ELR (cell line): ENCODE measurements at regions not wholly inside any gene's neighbourhood (a gene's known extent, or its start where the extent isn't known, plus 50 kb on each side); places are given as distances from the start of the nearest gene placed in this dataset.
A peak's percentile ranks its signal among the peaks of the same experiment; 100 is the strongest.
"Not testable (repeated sequence)": the region's sequence is repeated elsewhere in the genome, so short reads cannot be mapped to it uniquely, and the experiment has no call there.

ENCODE experiments used
- DNase-seq: peaks from one replicate; pipeline ENCODE4 v3.0.0-alpha.2; 2015; ENCODE audit warnings: low read depth

GRCh38 chr11:122198291-122198983 is 82.4 kb upstream of the BLID start:
- no peak for DNase-seq

DNA sequence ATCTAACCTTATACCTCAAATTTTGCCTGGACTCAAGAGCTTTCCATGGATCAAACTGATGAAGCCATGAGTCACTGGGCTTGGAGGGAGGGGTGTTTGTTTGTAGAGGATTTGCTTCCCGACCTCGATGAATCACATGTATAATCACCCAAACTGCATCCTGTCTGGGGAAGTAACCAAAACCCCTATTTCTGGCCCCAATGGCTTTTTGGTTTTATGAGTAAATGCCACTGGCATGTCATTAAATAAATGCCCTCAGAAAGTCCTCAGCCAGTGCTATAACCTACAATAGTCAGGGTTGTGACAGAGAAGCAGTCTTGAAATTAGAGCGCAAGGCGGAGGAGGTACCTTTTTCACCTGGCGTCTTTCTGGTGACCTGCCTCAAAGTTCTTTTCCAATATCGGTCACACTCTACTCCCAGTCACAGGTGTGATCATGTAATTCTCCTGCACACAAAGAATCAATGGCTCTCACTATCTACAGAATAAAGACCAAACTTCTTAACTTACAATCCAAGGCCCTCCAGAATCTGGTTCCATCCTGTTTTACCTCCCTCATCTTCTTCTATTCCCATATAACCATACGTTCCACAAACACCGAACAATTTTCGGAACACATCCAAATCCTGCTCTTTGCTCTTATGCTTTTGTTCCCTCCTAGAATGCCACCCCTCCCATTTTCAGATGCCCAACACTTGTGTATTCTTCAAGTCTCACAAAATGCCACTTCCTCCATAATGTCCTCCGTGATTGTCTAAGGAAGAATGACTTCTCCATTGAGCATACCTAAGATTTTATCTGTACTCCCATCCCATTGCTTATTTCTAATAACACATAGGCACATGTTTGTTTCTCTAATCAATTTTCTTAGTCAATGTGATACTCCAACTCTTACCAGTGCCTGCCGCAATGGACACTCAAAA is 81.3 kb upstream of the BLID start:
- DNase-seq = peak; percentile 99

DNA sequence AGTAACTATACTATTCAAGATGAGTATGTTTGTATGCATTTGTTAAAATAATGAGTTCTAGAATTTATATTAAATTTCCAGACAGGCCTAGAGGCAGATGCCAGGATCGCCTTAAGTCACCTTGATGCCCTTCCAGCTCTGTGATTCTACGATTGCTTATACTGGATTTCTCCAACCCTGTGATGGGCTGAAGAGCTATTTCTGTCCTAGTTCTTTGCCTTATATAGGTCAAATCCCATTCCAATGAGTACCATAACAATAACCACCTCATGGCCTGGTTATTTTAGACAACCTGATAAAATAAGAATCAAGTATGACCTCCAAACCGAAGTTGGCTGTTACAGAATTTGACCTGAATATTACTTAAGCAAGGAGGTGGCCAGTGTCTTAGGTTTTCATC is 79.8 kb upstream of the BLID start:
- no peak for DNase-seq

DNA sequence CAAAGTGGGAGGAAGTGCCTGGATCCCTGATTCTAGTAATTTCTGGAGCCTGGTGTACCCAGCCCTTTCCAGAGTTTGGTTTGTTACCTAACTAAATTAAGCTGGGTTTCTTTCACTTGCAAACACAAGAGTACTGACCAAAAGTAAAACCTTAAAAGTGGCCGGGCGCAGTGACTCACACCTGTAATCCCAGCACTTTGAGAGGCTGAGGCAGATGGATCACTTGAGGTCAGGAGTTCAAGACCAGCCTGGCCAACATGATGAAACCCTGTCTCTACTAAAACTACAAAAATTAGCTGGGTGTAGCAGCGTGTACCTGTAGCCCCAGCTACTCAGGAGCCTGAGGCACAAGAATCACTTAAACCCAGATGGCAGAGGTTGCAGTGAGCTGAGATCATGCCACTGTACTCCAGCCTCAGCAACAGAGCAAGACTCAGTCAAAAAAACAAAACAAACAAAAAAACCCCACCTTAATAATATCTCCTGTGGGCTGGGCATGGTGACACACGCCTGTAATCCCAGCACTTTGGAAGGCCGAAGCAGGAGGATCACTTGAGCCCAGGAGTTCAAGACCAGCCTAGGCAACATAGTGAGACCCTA is 78.0 kb upstream of the BLID start:
- DNase-seq = not testable (repeated sequence)

GRCh38 chr11:122193457-122193856 is 77.4 kb upstream of the BLID start:
- DNase-seq = no peak

DNA sequence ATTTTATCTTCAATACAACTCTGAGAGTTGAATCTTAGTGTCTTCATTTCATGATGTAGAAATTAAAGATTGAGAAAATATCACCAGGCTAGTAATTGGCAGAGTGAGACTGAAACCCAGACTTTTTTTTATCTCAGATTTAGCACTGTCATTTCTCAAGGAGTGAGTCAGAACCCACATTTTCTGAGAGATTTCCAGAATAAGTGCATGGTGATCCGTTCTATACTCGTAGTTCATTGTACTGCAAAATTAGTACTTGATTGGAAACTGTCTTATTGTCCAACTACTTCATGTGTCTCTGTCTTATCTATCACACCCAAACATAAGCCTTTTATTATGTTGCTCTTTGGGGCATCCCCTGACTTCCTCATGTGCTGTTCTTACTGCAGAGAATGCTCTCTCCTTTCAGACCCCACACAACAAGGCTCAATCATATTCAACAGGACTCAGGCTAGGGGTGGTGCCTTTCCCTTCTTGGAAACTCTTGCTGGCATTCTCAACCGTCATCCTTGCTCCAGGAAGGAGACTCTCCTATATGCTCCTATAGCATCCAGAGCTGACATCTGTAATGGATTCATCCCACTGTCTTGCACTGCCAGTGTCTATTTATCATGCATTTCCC is 76.7 kb upstream of the BLID start:
- DNase-seq = peak; percentile 75

DNA sequence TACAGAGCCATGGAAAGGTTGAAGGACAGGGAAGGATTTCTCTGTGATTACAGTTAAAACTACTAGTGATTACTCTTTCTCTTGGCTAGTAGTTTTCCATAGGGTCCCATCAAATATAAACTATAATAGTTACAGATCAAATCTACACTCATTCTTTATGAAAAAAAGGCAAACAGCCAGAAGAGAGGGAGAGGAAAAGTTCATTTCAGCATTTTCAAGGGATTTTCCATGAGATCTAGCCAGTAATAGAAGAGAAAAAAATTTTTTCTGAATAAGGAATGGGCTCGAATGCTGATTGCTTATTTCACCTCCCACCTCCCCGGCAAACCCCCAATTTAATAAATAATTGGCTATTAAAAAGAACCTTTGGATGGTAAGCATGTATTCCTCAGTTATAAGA is 74.8 kb upstream of the BLID start:
- no peak for DNase-seq

DNA sequence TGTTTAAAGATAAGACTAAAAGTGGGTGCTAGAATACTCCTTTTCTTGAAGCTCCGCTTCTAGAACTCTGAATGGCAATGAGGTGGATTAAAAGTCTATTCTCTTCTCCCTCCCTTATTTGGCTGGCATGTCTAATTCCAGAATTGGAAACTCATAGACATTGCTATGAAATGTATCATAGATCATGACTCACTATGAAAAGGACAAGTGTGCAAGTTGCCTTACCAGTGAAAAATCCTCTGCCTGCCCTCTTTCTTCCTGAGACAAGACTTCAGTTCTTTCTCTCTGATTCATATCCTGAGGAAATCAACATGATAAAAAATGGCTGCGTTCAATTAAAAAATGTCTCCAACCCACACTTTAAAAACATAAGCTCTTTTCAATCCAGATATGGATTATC is 73.2 kb upstream of the BLID start:
- peak; percentile 98 for DNase-seq

DNA sequence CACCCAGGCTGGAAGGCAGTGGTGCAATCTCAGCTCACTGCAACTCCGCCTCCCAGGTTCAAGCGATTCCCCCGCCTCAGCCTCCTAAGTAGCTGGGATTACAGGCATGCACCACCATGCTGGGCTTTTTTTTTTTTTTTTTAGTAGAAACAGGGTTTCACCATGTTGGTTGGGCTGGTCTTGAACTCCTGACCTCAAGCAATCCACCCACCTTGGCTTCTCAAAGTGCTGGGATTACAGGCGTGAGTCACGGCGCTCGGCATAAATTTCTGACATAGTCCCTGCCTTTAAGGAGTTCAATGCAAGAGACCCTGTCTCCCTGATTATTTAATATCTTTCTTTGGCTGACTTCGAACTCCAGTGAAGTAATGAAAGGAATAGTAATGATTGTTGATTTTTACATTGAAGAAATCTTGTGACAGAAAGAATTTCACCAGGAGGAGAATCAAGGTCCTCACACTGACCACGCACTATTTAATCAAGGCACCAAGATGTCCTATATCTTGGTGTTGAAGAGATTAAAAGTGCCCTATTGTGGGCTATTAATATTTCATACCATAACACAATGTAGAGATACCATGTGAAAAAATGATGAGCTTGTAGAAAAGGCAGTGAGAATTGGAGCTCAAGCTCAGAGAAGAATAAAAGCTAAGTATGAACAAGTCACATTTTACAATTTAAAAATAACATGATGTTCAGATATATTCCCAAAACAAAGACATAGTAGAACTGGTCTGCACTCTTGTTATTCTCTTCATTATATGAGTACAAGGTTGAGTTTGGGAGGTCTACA is 71.6 kb upstream of the BLID start:
- DNase-seq = no peak

DNA sequence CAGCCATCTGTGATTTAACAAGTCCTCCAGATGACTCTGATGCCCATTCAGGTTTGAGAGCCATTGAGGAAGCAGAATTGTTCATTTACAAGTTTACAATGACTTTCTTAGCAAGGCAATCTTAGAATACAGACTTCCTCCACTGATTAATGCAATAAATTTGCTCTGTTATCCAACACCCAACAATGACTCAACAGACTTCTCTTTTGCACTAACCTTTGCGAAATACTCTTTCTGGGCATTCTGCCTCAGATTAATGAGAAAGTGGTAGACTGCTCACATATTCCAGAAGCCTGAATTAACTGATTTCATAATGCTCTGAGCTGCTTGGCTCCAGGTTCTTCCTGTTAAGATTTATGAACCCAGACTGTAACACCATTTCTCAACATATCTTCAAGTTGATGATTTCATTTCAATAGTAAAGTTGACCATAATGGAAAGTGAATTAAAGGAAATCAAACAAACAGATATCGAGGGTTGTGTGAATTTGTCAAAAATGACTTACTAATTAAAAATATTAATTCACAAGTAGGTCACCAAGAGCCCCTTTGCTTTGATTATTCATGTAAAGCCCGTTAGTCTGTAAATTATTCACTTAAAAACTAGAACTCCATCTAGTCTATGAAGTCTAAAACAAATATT is 70.5 kb upstream of the BLID start:
- peak; percentile 89 for DNase-seq

DNA sequence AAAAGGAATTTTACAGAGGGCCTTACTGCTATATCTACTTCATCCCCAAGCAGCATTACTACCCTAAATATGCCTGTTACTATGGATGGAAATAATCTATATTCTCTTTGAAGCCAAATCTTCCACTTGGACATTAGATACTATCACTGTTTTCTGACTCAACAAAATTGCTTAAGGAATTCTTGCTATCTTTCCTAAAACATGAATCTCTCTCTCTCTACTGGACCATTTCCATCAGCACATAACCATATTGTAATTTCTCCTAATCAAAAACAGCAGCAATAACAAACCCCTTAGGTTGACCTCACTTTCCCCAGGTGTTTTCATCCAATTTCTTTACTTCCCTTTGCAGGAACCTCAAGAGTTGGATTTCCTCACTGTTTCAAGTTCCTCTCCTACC is 67.9 kb upstream of the BLID start:
- no peak for DNase-seq

- DNase-seq = no peak
These were observed 65.9 kb upstream of the BLID start for GRCh38 chr11:122181893-122182292.

DNA sequence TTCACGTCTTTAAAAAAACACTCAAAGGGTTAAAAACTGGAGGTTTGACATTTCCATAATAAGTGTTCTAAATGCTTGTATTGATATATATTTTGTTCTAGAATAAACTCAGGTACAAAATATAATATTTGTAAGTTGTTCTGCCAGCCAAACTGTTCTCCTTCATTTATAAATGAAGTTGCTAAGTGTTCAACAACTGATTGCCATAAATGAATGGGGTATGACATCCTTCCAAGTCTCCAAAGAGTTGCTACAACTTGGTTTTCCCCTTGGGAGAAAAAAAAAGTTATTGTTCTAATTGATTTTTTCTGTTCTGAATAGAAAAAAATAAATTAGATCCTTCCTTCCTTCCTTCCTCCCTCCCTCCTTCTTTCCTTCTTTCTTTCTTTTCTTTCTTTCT is 65.4 kb upstream of the BLID start:
- no peak for DNase-seq

GRCh38 chr11:122179961-122180834 is 64.2 kb upstream of the BLID start:
- DNase-seq = peak; percentile 98

- no peak for DNase-seq
These were observed 62.8 kb upstream of the BLID start for GRCh38 chr11:122178795-122179194.

DNA sequence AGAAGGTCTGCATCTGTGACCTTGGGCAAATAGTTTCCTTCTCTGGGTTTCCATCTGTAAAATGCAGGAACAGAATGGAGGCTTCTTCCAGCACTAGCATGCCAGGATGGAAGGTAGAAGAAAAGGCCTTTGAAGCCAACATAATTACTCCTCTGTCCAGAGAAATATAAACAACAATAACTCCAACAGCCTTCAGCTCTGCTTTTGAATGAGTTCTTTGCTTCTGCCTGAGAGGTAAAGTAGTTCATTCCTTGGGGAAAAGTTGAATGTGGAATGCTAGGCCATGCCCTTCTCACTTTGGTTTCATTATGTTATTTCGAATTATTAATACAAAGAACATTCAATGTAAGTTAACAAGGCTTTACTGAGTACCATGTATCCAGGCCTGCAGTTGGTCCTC is 61.2 kb upstream of the BLID start:
- DNase-seq = no peak

- no peak for DNase-seq
These were observed 60.6 kb upstream of the BLID start for GRCh38 chr11:122176651-122177050.

DNA sequence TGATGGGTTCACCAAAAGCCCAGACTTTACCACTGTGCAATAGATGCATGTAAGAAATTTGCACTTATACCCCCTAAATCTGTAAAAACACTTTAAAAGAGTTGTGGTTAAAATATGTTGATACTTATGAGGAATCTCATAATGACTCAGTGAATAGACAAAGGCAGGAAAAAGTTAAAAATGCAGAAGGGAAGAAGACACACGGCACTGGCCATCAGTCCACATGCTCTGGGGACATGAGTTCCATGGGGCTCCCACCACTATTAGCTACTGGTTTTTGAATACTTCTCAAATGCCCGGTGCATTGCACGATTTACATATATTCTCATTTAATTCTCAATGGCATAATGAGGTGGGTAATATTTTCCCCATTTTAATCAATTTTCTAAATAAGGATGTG is 59.3 kb upstream of the BLID start:
- peak; percentile 49 for DNase-seq

DNA sequence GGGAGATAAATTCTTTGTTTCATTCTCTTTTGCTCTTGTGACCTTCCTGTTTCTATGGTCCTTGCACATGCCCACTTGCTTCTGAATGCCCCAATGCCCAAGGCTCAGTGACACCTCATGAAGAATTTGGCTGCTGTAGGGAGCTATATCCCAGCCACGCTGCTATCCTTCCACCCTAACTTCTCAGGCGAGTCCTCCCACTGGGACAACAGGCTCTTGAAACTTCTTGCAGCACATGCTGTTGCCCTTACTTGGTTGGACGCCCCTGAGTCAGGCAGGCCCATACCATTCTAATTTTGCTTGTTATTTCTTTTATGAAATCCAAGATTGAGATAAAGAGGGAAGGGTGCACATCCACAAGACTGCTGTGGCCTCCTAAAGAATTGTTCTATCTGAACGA is 57.6 kb upstream of the BLID start:
- no peak for DNase-seq

GRCh38 chr11:122173074-122173450 is 57.0 kb upstream of the BLID start:
- no peak for DNase-seq
